GM23248 (cell line): ENCODE measurements at regions not wholly inside any gene's neighbourhood (a gene's known extent, or its start where the extent isn't known, plus 50 kb on each side); places are given as distances from the start of the nearest gene placed in this dataset.

ENCODE experiments used
- EZH2 ChIP-seq: fragments of 200-600 bp; sonication (generic); IDR thresholded peaks from 2 replicates; pipeline ENCODE4 v1.6.1; 2018; ENCODE audit warnings: antibody characterized with exemption, mild to moderate bottlenecking; ENCODE audit not compliant: insufficient read depth, poor library complexity, severe bottlenecking
- EZH2phosphoT487 ChIP-seq: fragments of 200-600 bp; sonication (generic); IDR thresholded peaks from 2 replicates; pipeline ENCODE4 v1.6.1; 2018; ENCODE audit warnings: antibody characterized with exemption, moderate library complexity, mild to moderate bottlenecking, low read depth; ENCODE audit not compliant: insufficient read depth

- no peak for TF ChIP-seq EZH2phosphoT487
- no peak for TF ChIP-seq EZH2
Observed at GRCh38 chr10:78454123-78454645, 420.5 kb downstream of the RPS24 start.
